ENCODE measurements at regions not wholly inside any gene's neighbourhood (a gene's known extent, or its start where the extent isn't known, plus 50 kb on each side); places are given as distances from the start of the nearest gene placed in this dataset.

DNA sequence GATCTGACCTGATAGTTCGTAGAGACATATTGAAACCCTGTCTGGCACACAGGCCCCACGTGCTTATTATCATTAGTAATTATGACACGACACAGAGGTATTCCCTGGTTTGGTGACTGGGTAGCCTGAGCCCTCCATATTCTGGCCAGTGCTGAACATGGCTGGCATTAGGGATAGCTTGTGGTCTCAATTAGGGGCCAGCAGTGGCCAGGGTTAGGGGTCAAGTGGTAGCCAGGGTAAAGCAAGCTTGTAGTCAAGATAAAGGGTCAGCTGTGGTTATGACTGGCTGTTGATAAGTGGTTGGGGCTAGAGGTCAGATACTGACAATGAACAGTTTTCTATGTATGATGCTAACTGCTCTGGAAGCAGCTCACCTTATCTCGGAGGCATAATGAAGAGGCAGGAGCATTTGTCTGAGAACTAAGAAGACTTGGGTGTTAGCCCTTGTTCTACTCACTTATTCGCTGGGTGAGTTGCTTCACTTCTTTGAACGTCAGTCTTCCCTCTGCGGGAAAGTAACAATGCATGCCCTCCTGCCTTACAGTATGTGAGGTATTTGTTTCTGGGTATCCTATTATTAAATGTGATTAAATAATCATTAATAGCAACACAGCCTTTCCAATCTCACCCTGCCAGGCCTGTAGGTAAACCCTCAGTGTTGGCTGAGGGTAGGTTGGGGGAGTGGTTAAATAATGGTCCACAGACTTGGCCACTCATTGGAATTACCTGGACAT is 66.7 kb downstream of the VEGFA start (continued):
- TF ChIP-seq, protein P1, sequence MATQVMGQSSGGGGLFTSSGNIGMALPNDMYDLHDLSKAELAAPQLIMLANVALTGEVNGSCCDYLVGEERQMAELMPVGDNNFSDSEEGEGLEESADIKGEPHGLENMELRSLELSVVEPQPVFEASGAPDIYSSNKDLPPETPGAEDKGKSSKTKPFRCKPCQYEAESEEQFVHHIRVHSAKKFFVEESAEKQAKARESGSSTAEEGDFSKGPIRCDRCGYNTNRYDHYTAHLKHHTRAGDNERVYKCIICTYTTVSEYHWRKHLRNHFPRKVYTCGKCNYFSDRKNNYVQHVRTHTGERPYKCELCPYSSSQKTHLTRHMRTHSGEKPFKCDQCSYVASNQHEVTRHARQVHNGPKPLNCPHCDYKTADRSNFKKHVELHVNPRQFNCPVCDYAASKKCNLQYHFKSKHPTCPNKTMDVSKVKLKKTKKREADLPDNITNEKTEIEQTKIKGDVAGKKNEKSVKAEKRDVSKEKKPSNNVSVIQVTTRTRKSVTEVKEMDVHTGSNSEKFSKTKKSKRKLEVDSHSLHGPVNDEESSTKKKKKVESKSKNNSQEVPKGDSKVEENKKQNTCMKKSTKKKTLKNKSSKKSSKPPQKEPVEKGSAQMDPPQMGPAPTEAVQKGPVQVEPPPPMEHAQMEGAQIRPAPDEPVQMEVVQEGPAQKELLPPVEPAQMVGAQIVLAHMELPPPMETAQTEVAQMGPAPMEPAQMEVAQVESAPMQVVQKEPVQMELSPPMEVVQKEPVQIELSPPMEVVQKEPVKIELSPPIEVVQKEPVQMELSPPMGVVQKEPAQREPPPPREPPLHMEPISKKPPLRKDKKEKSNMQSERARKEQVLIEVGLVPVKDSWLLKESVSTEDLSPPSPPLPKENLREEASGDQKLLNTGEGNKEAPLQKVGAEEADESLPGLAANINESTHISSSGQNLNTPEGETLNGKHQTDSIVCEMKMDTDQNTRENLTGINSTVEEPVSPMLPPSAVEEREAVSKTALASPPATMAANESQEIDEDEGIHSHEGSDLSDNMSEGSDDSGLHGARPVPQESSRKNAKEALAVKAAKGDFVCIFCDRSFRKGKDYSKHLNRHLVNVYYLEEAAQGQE (IDR thresholded peaks at IDR 0.05; ENCODE audit: borderline replicate concordance), result no peak
- TF ChIP-seq, protein P1 (CRISPR knock-in tag; IDR thresholded peaks at IDR 0.05; ENCODE audit: low read depth), result 0 out of 2 replicates have a peak, but pooled peaks have one; percentile 20
- peak; percentile 84; the same call in 1 of the 2 replicates for TF ChIP-seq CBFB (CRISPR knock-in tag; IDR thresholded peaks at IDR 0.05)
- no peak for TF ChIP-seq HLTF (IDR thresholded peaks at IDR 0.05)
- TF ChIP-seq, protein P2, sequence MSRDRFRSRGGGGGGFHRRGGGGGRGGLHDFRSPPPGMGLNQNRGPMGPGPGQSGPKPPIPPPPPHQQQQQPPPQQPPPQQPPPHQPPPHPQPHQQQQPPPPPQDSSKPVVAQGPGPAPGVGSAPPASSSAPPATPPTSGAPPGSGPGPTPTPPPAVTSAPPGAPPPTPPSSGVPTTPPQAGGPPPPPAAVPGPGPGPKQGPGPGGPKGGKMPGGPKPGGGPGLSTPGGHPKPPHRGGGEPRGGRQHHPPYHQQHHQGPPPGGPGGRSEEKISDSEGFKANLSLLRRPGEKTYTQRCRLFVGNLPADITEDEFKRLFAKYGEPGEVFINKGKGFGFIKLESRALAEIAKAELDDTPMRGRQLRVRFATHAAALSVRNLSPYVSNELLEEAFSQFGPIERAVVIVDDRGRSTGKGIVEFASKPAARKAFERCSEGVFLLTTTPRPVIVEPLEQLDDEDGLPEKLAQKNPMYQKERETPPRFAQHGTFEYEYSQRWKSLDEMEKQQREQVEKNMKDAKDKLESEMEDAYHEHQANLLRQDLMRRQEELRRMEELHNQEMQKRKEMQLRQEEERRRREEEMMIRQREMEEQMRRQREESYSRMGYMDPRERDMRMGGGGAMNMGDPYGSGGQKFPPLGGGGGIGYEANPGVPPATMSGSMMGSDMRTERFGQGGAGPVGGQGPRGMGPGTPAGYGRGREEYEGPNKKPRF (IDR thresholded peaks at IDR 0.05; ENCODE audit: low read depth, low read length), result no peak
- TF ChIP-seq TFAM (CRISPR knock-in tag; conservative IDR thresholded peaks at IDR 0.05), result no peak
- TF ChIP-seq NFIX (CRISPR knock-in tag; IDR thresholded peaks at IDR 0.05; ENCODE audit: low read depth), result no peak
- no peak for TF ChIP-seq ZNF444 (CRISPR knock-in tag; IDR thresholded peaks at IDR 0.05)
- no peak for TF ChIP-seq POLR3A (IDR thresholded peaks at IDR 0.05; ENCODE audit: borderline replicate concordance, extremely low read depth, insufficient read depth, insufficient read length)
- TF ChIP-seq ZNF830 (CRISPR knock-in tag; IDR thresholded peaks at IDR 0.05), result no peak
- peak; percentile 91 for TF ChIP-seq TAL1 (IDR thresholded peaks at IDR 0.05)
- no peak for TF ChIP-seq ZNF445 (CRISPR knock-in tag; IDR thresholded peaks at IDR 0.05; ENCODE audit: low read depth)
- no peak; the same call in 1 of the 2 replicates for TF ChIP-seq SMAD3 (CRISPR knock-in tag; conservative IDR thresholded peaks at IDR 0.05)
- no peak for TF ChIP-seq CHD4 (IDR thresholded peaks at IDR 0.05; ENCODE audit: insufficient read depth, insufficient replicate concordance, low read depth, low read length, poor library complexity, severe bottlenecking)
- TF ChIP-seq BRCA1 (IDR thresholded peaks at IDR 0.05), result no peak
- TF ChIP-seq BRCA1 (CRISPR knock-in tag; IDR thresholded peaks at IDR 0.05), result no peak
- TF ChIP-seq, protein P3, sequence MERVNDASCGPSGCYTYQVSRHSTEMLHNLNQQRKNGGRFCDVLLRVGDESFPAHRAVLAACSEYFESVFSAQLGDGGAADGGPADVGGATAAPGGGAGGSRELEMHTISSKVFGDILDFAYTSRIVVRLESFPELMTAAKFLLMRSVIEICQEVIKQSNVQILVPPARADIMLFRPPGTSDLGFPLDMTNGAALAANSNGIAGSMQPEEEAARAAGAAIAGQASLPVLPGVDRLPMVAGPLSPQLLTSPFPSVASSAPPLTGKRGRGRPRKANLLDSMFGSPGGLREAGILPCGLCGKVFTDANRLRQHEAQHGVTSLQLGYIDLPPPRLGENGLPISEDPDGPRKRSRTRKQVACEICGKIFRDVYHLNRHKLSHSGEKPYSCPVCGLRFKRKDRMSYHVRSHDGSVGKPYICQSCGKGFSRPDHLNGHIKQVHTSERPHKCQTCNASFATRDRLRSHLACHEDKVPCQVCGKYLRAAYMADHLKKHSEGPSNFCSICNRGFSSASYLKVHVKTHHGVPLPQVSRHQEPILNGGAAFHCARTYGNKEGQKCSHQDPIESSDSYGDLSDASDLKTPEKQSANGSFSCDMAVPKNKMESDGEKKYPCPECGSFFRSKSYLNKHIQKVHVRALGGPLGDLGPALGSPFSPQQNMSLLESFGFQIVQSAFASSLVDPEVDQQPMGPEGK (CRISPR knock-in tag; IDR thresholded peaks at IDR 0.05; ENCODE audit: borderline replicate concordance), result no peak

Measured in K562 (cell line).